HCT116 (cell line): ENCODE measurements at regions not wholly inside any gene's neighbourhood (a gene's known extent, or its start where the extent isn't known, plus 50 kb on each side); places are given as distances from the start of the nearest gene placed in this dataset.

Source experiments
- ATAC-seq: fragments of 200-7000 bp; cut with Tn5 transposase; 2 replicates; pipeline ENCODE4 v1.9.1; 2020; ENCODE audit warnings: mild to moderate bottlenecking, moderate library complexity
- BruUV-seq: library from RNA; stranded (reverse); fragments of 400-500 nt; replicated peaks from 2 replicates; lab custom pipeline; 2021; lab: Mats Ljungman, UMichigan
- CTCF ChIA-PET: fragments of 300-600 bp; sonication (Branson Sonifier 250); formaldehyde crosslinking; loops from one replicate; lab custom pipeline; 2021; ENCODE audit warnings: antibody characterized with exemption; lab: Charles Lee
- POLR2A ChIA-PET: fragments of 300-600, 350-600 bp; sonication (Branson Sonifier 250); formaldehyde crosslinking; loops from one replicate; lab custom pipeline; 2021; ENCODE audit warnings: antibody characterized with exemption; lab: Charles Lee
- RAD21 ChIA-PET, 2 experiments: fragments of 300-600 bp; sonication (Branson Sonifier 250); formaldehyde crosslinking; loops; one replicate each; lab custom pipeline; 2023; ENCODE audit warnings: low total read pairs in 2 of 2; ENCODE audit not compliant: uncharacterized antibody in 2 of 2, unreplicated experiment in 2 of 2, low non-redundant PET in 1 of 2; lab: Charles Lee
- DNase-seq: peaks from one replicate; pipeline ENCODE4 v3.0.0-alpha.2; 2010; ENCODE audit warnings: low read depth, low spot score
- H2AFZ ChIP-seq: fragments of 200-600 bp; shearing (Covaris generic), sonication (generic); 2 replicates; pipeline ENCODE4 v1.6.1; 2017; ENCODE audit warnings: low read depth, mixed run types, mixed read lengths, antibody characterized with exemption, low read length; ENCODE audit not compliant: poor library complexity, severe bottlenecking
- H3K27ac ChIP-seq: 2 replicates; pipeline ENCODE4 v1.5.1; 2012; ENCODE audit warnings: low read depth, low read length
- H3K27me3 ChIP-seq: fragments of 200-600 bp; sonication (generic); 2 replicates; pipeline ENCODE4 v1.6.1; 2016; ENCODE audit warnings: mixed run types, low read length, mixed read lengths; ENCODE audit not compliant: insufficient read depth
- H3K36me3 ChIP-seq, 2 experiments: fragments of 200-500 bp in 1 of 2; fragments of 200-600 bp in 1 of 2; sonication (Bioruptor generic) in 1 of 2; sonication (generic) in 1 of 2; 2 replicates each; pipeline versions ENCODE4 v1.5.1 to v1.6.1; 2014 to 2016; ENCODE audit warnings: low read length in 2 of 2, inconsistent platforms in 1 of 2, mixed read lengths in 1 of 2, mixed run types in 1 of 2; ENCODE audit not compliant: insufficient read depth in 2 of 2, control insufficient read depth in 1 of 2
- H3K4me1 ChIP-seq, 2 experiments: fragments of 200-600 bp in 1 of 2; sonication (generic) in 1 of 2; 2 replicates each; pipeline versions ENCODE4 v1.5.1 to v1.6.1; 2012 to 2017; ENCODE audit warnings: low read length in 2 of 2, inconsistent platforms in 1 of 2, mild to moderate bottlenecking in 1 of 2, mixed read lengths in 1 of 2, mixed run types in 1 of 2, moderate library complexity in 1 of 2; ENCODE audit not compliant: insufficient read depth in 2 of 2, control insufficient read depth in 1 of 2
- H3K4me2 ChIP-seq: fragments of 200-600 bp; sonication (generic); 2 replicates; pipeline ENCODE4 v1.6.1; 2017; ENCODE audit warnings: mixed run types, low read length, mixed read lengths
- H3K4me3 ChIP-seq, 2 experiments: fragments of 200-600 bp in 1 of 2; sonication (generic) in 1 of 2; replicated peaks in 1 of 2; 2 replicates each; pipeline ENCODE4 v1.5.1; 2011 to 2016; ENCODE audit warnings: low read length in 2 of 2, control low read depth in 1 of 2, low read depth in 1 of 2, mild to moderate bottlenecking in 1 of 2, mixed read lengths in 1 of 2, mixed run types in 1 of 2
- H3K79me2 ChIP-seq: fragments of 200-600 bp; sonication (generic); 2 replicates; pipeline ENCODE4 v1.6.1; 2017; ENCODE audit warnings: mild to moderate bottlenecking, mixed run types, low read length, moderate library complexity, mixed read lengths; ENCODE audit not compliant: insufficient read depth
- H3K9ac ChIP-seq: fragments of 200-600 bp; sonication (generic); 2 replicates; pipeline ENCODE4 v1.6.1; 2016; ENCODE audit warnings: low read length, mixed read lengths
- H3K9me2 ChIP-seq: fragments of 200-600 bp; sonication (generic), shearing (Covaris generic); 2 replicates; pipeline ENCODE4 v1.6.1; 2017; ENCODE audit warnings: mixed run types, mild to moderate bottlenecking, moderate library complexity; ENCODE audit not compliant: insufficient read depth
- H3K9me3 ChIP-seq, 2 experiments: fragments of 200-500 bp in 1 of 2; fragments of 200-600 bp in 1 of 2; sonication (Bioruptor generic) in 1 of 2; sonication (generic) in 1 of 2; 2 replicates each; pipeline ENCODE4 v1.6.1; 2014 to 2017; ENCODE audit warnings: low read length in 2 of 2, mixed read lengths in 2 of 2, inconsistent platforms in 1 of 2, low read depth in 1 of 2, mild to moderate bottlenecking in 1 of 2, mixed run types in 1 of 2, moderate library complexity in 1 of 2; ENCODE audit not compliant: control insufficient read depth in 1 of 2, insufficient read depth in 1 of 2
- H4K20me1 ChIP-seq: fragments of 200-600 bp; sonication (generic), shearing (Covaris generic); 2 replicates; pipeline ENCODE4 v1.6.1; 2017; ENCODE audit warnings: mixed run types, mild to moderate bottlenecking, moderate library complexity; ENCODE audit not compliant: insufficient read depth
- CBX3 ChIP-seq: IDR thresholded peaks from 2 replicates; pipeline ENCODE4 v1.6.1; 2012; ENCODE audit warnings: low read depth
- EGR1 ChIP-seq: IDR thresholded peaks from 2 replicates; pipeline ENCODE4 v1.6.1; 2012; ENCODE audit warnings: low read depth
- ELF1 ChIP-seq: IDR thresholded peaks from 2 replicates; pipeline ENCODE4 v1.6.1; 2012; ENCODE audit warnings: low read depth, borderline replicate concordance
- FOSL1 ChIP-seq: IDR thresholded peaks from 2 replicates; pipeline ENCODE4 v1.6.1; 2012; ENCODE audit warnings: low read depth
- JUND ChIP-seq: IDR thresholded peaks from 2 replicates; pipeline ENCODE4 v1.6.1; 2012
- POLR2A ChIP-seq: IDR thresholded peaks from 2 replicates; pipeline ENCODE4 v1.7.0; 2011; ENCODE audit warnings: borderline replicate concordance; ENCODE audit not compliant: insufficient read depth, insufficient read length; ENCODE audit errors: extremely low read depth
- POLR2AphosphoS5 ChIP-seq: IDR thresholded peaks from 2 replicates; pipeline ENCODE4 v1.6.1; 2011; ENCODE audit warnings: mild to moderate bottlenecking, low read depth, low read length, moderate library complexity
- RAD21 ChIP-seq: IDR thresholded peaks from 2 replicates; pipeline ENCODE4 v1.6.1; 2012; ENCODE audit warnings: low read depth, mild to moderate bottlenecking
- SIN3A ChIP-seq: IDR thresholded peaks from 2 replicates; pipeline ENCODE4 v1.6.1; 2012; ENCODE audit warnings: low read depth
- SP1 ChIP-seq: IDR thresholded peaks from 2 replicates; pipeline ENCODE4 v1.6.1; 2012; ENCODE audit warnings: low read depth
- TCF7L2 ChIP-seq: IDR thresholded peaks from 2 replicates; pipeline ENCODE4 v1.7.0; 2011; ENCODE audit warnings: borderline replicate concordance, inconsistent platforms; ENCODE audit not compliant: insufficient read depth, insufficient read length; ENCODE audit errors: extremely low read depth
- YY1 ChIP-seq: IDR thresholded peaks from 2 replicates; pipeline ENCODE4 v1.6.1; 2011; ENCODE audit warnings: low read length, low read depth, moderate library complexity, mild to moderate bottlenecking; ENCODE audit not compliant: insufficient replicate concordance; ENCODE audit errors: extremely low read depth
- ZBTB33 ChIP-seq: IDR thresholded peaks from 2 replicates; pipeline ENCODE4 v1.6.1; 2011; ENCODE audit warnings: mild to moderate bottlenecking, low read length, moderate library complexity; ENCODE audit not compliant: insufficient replicate concordance; ENCODE audit errors: extremely low read depth
- ZFX ChIP-seq: fragments of 450-650 bp; IDR thresholded peaks from 2 replicates; pipeline ENCODE4 v1.6.1; 2017
- intact Hi-C: fragments of 100-400 bp; cut with micrococcal nuclease; formaldehyde crosslinking; loops from 2 replicates; pipeline ENCODE4 v1.10.0; 2022
- TF ChIP-seq, protein P1 (sequence below): IDR thresholded peaks from 2 replicates; pipeline ENCODE4 v1.6.1; 2012
- TF ChIP-seq, protein P2 (sequence below), 3 experiments: fragments of 200-600 bp in 1 of 3; sonication (generic) in 1 of 3; IDR thresholded peaks in 2 of 3; conservative IDR thresholded peaks in 1 of 3; 2 replicates each; pipeline ENCODE4 v1.5.1; 2012 to 2017; ENCODE audit warnings: low read depth in 2 of 3, low read length in 2 of 3, antibody characterized with exemption in 1 of 3, borderline replicate concordance in 1 of 3, control low read depth in 1 of 3, mild to moderate bottlenecking in 1 of 3, mixed read lengths in 1 of 3, mixed run types in 1 of 3, moderate library complexity in 1 of 3; ENCODE audit not compliant: insufficient read depth in 1 of 3

GRCh38 chr4:112061207-112061817, 83.9 kb upstream of the FAM241A start:
- Histone ChIP-seq H4K20me1 (no peaks in the 10 kb centered on the region), H2AFZ (peak overlapping the region; percentile 61), H3K4me2 (no peak overlapping the region), H3K36me3 (no peaks in the 10 kb centered on the region), H3K27ac (no peak overlapping the region), H3K4me1 (peaks cover 0 to 7% of the 10 kb centered on the region in 2 experiments; a peak in 1 of 4 replicates), H3K79me2 (no peaks in the 10 kb centered on the region), H3K27me3 (no peaks in the 10 kb centered on the region), H3K9ac (no peak overlapping the region), H3K4me3 (no peak overlapping the region), H3K9me2 (no peaks in the 10 kb centered on the region), H3K9me3 (no peaks in the 10 kb centered on the region)
- ChIA-PET RAD21 (no interaction called here), CTCF (interaction anchor here (0.7 to 1.3 kb wide), 3 partner anchors 8 to 39 kb away, joined by 3 read pairs; no protein-coding TSS in a partner anchor), POLR2A (no interaction called here)
- no TSS peak for BruUV-seq
- no peak for TF ChIP-seq FOSL1
- TF ChIP-seq POLR2A = no peak
- TF ChIP-seq, protein P1, sequence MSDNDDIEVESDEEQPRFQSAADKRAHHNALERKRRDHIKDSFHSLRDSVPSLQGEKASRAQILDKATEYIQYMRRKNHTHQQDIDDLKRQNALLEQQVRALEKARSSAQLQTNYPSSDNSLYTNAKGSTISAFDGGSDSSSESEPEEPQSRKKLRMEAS = no peak
- TF ChIP-seq, protein P2, sequence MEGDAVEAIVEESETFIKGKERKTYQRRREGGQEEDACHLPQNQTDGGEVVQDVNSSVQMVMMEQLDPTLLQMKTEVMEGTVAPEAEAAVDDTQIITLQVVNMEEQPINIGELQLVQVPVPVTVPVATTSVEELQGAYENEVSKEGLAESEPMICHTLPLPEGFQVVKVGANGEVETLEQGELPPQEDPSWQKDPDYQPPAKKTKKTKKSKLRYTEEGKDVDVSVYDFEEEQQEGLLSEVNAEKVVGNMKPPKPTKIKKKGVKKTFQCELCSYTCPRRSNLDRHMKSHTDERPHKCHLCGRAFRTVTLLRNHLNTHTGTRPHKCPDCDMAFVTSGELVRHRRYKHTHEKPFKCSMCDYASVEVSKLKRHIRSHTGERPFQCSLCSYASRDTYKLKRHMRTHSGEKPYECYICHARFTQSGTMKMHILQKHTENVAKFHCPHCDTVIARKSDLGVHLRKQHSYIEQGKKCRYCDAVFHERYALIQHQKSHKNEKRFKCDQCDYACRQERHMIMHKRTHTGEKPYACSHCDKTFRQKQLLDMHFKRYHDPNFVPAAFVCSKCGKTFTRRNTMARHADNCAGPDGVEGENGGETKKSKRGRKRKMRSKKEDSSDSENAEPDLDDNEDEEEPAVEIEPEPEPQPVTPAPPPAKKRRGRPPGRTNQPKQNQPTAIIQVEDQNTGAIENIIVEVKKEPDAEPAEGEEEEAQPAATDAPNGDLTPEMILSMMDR (IDR thresholded peaks at IDR 0.05 in 2 of 3, conservative IDR thresholded peaks at IDR 0.05 in 1 of 3; ENCODE audit: borderline replicate concordance in 1 of 3, insufficient read depth in 1 of 3, low read depth in 2 of 3, low read length in 2 of 3) = no peak
- TF ChIP-seq ZFX = no peak
- no peak for TF ChIP-seq POLR2AphosphoS5
- no peak for TF ChIP-seq ELF1
- TF ChIP-seq ZBTB33 = no peak
- no peak for TF ChIP-seq JUND
- no peak for TF ChIP-seq CBX3
- no peak for TF ChIP-seq RAD21
- TF ChIP-seq TCF7L2 = no peak
- TF ChIP-seq YY1 = no peak
- no peak for TF ChIP-seq SIN3A
- no peak for TF ChIP-seq SP1
- TF ChIP-seq EGR1 = no peak
- no peak for DNase-seq
- peak; percentile 39; the same call in 1 of the 2 replicates for ATAC-seq
- intact Hi-C loops = loop anchor here (2.0 kb wide), 1 partner anchor 419 kb away; no protein-coding TSS in a partner anchor
